Gastroesophageal sphincter (tissue), 4 donors: ENCODE measurements at regions not wholly inside any gene's neighbourhood (a gene's known extent, or its start where the extent isn't known, plus 50 kb on each side); places are given as distances from the start of the nearest gene placed in this dataset.
A peak's percentile ranks its signal among the peaks of the same experiment; 100 is the strongest.

Experiments used
- ATAC-seq: fragments of 150-250 bp; one replicate; pipeline ENCODE4 v1.9.1; 2016; ENCODE audit warnings: mild to moderate bottlenecking, moderate library complexity
- H3K27ac ChIP-seq, 4 donors: fragments of 200-600 bp; sonication (generic) in 3 of 4; 1 replicate in 3 of 4; 2 replicates in 1 of 4; pipeline ENCODE4 v1.5.1; 2016 to 2019
- H3K27me3 ChIP-seq: fragments of 200-600 bp; sonication (generic); one replicate; pipeline ENCODE4 v1.5.1; 2019
- H3K36me3 ChIP-seq, 2 donors: fragments of 200-600 bp; sonication (generic); one replicate each; pipeline ENCODE4 v1.5.1; 2019; ENCODE audit warnings: control low read depth in 1 of 2
- H3K4me1 ChIP-seq, 3 donors: fragments of 200-600 bp; sonication (generic); 1 replicate in 2 of 3; 2 replicates in 1 of 3; pipeline ENCODE4 v1.5.1; 2016 to 2019; ENCODE audit warnings: control low read depth in 2 of 3
- H3K4me3 ChIP-seq, 2 donors: fragments of 200-600 bp; sonication (generic); one replicate each; pipeline ENCODE4 v1.5.1; 2019; ENCODE audit warnings: mild to moderate bottlenecking in 1 of 2, moderate library complexity in 1 of 2
- H3K9me3 ChIP-seq, 3 donors: fragments of 200-600 bp; sonication (generic); one replicate each; pipeline ENCODE4 v1.5.1; 2017 to 2019; ENCODE audit warnings: control low read depth in 2 of 3
- CTCF ChIP-seq, 4 experiments: fragments of 200-600 bp in 2 of 4; fragments of 450-650 bp in 2 of 4; sonication (generic) in 1 of 4; IDR thresholded peaks; one replicate each; pipeline ENCODE4 v1.5.1; 2017 to 2019; ENCODE audit warnings: antibody characterized with exemption in 4 of 4, mild to moderate bottlenecking in 2 of 4, moderate library complexity in 2 of 4
- EP300 ChIP-seq: sonication (generic); formaldehyde crosslinking; IDR thresholded peaks from one replicate; pipeline ENCODE4 v1.6.1; 2017; ENCODE audit warnings: antibody characterized with exemption, mild to moderate bottlenecking
- POLR2A ChIP-seq, 2 donors: fragments of 450-650 bp; IDR thresholded peaks; one replicate each; pipeline ENCODE4 v1.6.1; 2017; ENCODE audit warnings: antibody characterized with exemption in 2 of 2, mild to moderate bottlenecking in 2 of 2, moderate library complexity in 1 of 2
- POLR2AphosphoS5 ChIP-seq: sonication (generic); formaldehyde crosslinking; IDR thresholded peaks from one replicate; pipeline ENCODE4 v1.6.1; 2017; ENCODE audit warnings: antibody characterized with exemption
- WGBS, 2 donors: methylation state at CpG; one replicate each; pipeline ENCODE4 v1.1.5; 2018; ENCODE audit warnings: low coverage in 1 of 2; 5-methylcytosine and 5-hydroxymethylcytosine counted together

- Histone ChIP-seq H3K27ac (peak overlapping the region in 3 of 4 donors; percentile 41 to 89 (median 85)), H3K9me3 (no peaks in the 10 kb centered on the region), H3K4me3 (no peak overlapping the region), H3K27me3 (no peaks in the 10 kb centered on the region), H3K36me3 (no peaks in the 10 kb centered on the region), H3K4me1 (peaks cover 0 to 56% (median 15%) of the 10 kb centered on the region in 3 donors)
- WGBS, 2 donors = 40 to 71% methylated on average over 7 to 9 of the region's 9 CpGs
- ATAC-seq = no peak
- no peak for TF ChIP-seq POLR2AphosphoS5
- TF ChIP-seq POLR2A (IDR thresholded peaks at IDR 0.05) = no peak
- TF ChIP-seq CTCF (IDR thresholded peaks at IDR 0.05) = no peak
- TF ChIP-seq EP300 = no peak
These were observed 383.8 kb upstream of the ZMIZ1 start for GRCh38 chr10:78684947-78685346.

- H3K36me3 ChIP-seq = no peaks in the 10 kb centered on the region
- WGBS, 2 donors = 65 to 75% methylated on average over 4 to 7 of the region's 7 CpGs
- ATAC-seq = no peak
- no peaks in the 10 kb centered on the region for H3K9me3 ChIP-seq
- H3K4me3 ChIP-seq = no peak overlapping the region
- TF ChIP-seq POLR2A (IDR thresholded peaks at IDR 0.05) = no peak
- TF ChIP-seq EP300 = no peak
- TF ChIP-seq POLR2AphosphoS5 = no peak
- no peak for TF ChIP-seq CTCF (IDR thresholded peaks at IDR 0.05)
- H3K4me1 ChIP-seq = peaks cover 0 to 62% (median 15%) of the 10 kb centered on the region in 3 donors
- H3K27me3 ChIP-seq = no peaks in the 10 kb centered on the region
- H3K27ac ChIP-seq = peak overlapping the region in 3 of 4 donors; percentile 41 to 89 (median 85)
These were observed 383.2 kb upstream of the ZMIZ1 start for GRCh38 chr10:78685466-78686103.

- no peak for TF ChIP-seq POLR2AphosphoS5
- TF ChIP-seq POLR2A (IDR thresholded peaks at IDR 0.05) = no peak
- TF ChIP-seq EP300 = no peak
- no peak for TF ChIP-seq CTCF (IDR thresholded peaks at IDR 0.05)
- no peak for ATAC-seq
- peaks cover 0 to 70% (median 15%) of the 10 kb centered on the region in 3 donors for H3K4me1 ChIP-seq
- H3K27me3 ChIP-seq = no peaks in the 10 kb centered on the region
- WGBS, 2 donors = 57 to 77% methylated on average over 1 to 5 of the region's 10 CpGs
- peak overlapping the region in 3 of 4 donors; percentile 41 to 89 (median 85) for H3K27ac ChIP-seq
- H3K4me3 ChIP-seq = no peak overlapping the region
- H3K36me3 ChIP-seq = no peaks in the 10 kb centered on the region
- H3K9me3 ChIP-seq = no peaks in the 10 kb centered on the region
These were observed 382.2 kb upstream of the ZMIZ1 start for GRCh38 chr10:78686444-78687060.

GRCh38 chr10:78687626-78688025, 381.1 kb upstream of the ZMIZ1 start:
- H3K27ac ChIP-seq = peak overlapping the region in 3 of 4 donors; percentile 85 to 89 (median 85)
- peaks cover 0 to 72% (median 15%) of the 10 kb centered on the region in 3 donors for H3K4me1 ChIP-seq
- no peaks in the 10 kb centered on the region for H3K9me3 ChIP-seq
- no peak overlapping the region for H3K4me3 ChIP-seq
- TF ChIP-seq EP300 = no peak
- no peak for TF ChIP-seq CTCF (IDR thresholded peaks at IDR 0.05)
- TF ChIP-seq POLR2AphosphoS5 = no peak
- no peak for ATAC-seq
- no peaks in the 10 kb centered on the region for H3K27me3 ChIP-seq
- no peaks in the 10 kb centered on the region for H3K36me3 ChIP-seq
